HG03571 (cell line): ENCODE measurements at regions not wholly inside any gene's neighbourhood (a gene's known extent, or its start where the extent isn't known, plus 50 kb on each side); places are given as distances from the start of the nearest gene placed in this dataset.
A peak's percentile ranks its signal among the peaks of the same experiment; 100 is the strongest.
"Not testable (repeated sequence)": the region's sequence is repeated elsewhere in the genome, so short reads cannot be mapped to it uniquely, and the experiment has no call there.

Experiments used
- ATAC-seq: cut with Tn5 transposase; IDR thresholded peaks from one replicate; pipeline ENCODE4 v1.9.1; 2021; ENCODE audit not compliant: unreplicated experiment

- no peak for ATAC-seq
Measured at GRCh38 chr1:101366513-101367215, 129.8 kb downstream of the S1PR1 start.

- ATAC-seq: no peak
Measured at GRCh38 chr1:101367630-101368029, 130.8 kb downstream of the S1PR1 start.

- no peak for ATAC-seq
Measured at GRCh38 chr1:101370488-101370887, 133.7 kb downstream of the S1PR1 start.

- peak; percentile 98 for ATAC-seq
Measured at GRCh38 chr1:101371259-101371658, 134.4 kb downstream of the S1PR1 start.

GRCh38 chr1:101373570-101373969 is 136.8 kb downstream of the S1PR1 start:
- ATAC-seq: no peak

- ATAC-seq: not testable (repeated sequence)
Measured at GRCh38 chr1:101375448-101375847, 138.6 kb downstream of the S1PR1 start.

GRCh38 chr1:101376121-101377083 is 139.6 kb downstream of the S1PR1 start:
- no peak for ATAC-seq

GRCh38 chr1:101377084-101377835 is 140.4 kb downstream of the S1PR1 start:
- ATAC-seq: no peak

- ATAC-seq: no peak
Measured at GRCh38 chr1:101379037-101379436, 142.2 kb downstream of the S1PR1 start.

- ATAC-seq: peak; percentile 98
Measured at GRCh38 chr1:101379950-101380349, 143.1 kb downstream of the S1PR1 start.

- no peak for ATAC-seq
Measured at GRCh38 chr1:101382135-101382534, 145.3 kb downstream of the S1PR1 start.

GRCh38 chr1:101388904-101389546 is 152.2 kb downstream of the S1PR1 start:
- ATAC-seq: peak; percentile 90

GRCh38 chr1:101389547-101389929 is 152.7 kb downstream of the S1PR1 start:
- no peak for ATAC-seq

- no peak for ATAC-seq
Measured at GRCh38 chr1:101392552-101392951, 155.7 kb downstream of the S1PR1 start.

GRCh38 chr1:101394041-101394440 is 157.2 kb downstream of the S1PR1 start:
- no peak for ATAC-seq

GRCh38 chr1:101399222-101399621 is 162.4 kb downstream of the S1PR1 start:
- ATAC-seq: no peak

GRCh38 chr1:101406271-101406670 is 169.5 kb downstream of the S1PR1 start:
- no peak for ATAC-seq

- no peak for ATAC-seq
Measured at GRCh38 chr1:101406681-101407080, 169.9 kb downstream of the S1PR1 start.

- ATAC-seq: peak; percentile 67
Measured at GRCh38 chr1:101407505-101408211, 170.8 kb downstream of the S1PR1 start.
